GM18520 (cell line): ENCODE measurements at regions not wholly inside any gene's neighbourhood (a gene's known extent, or its start where the extent isn't known, plus 50 kb on each side); places are given as distances from the start of the nearest gene placed in this dataset.
"Not testable (repeated sequence)": the region's sequence is repeated elsewhere in the genome, so short reads cannot be mapped to it uniquely, and the experiment has no call there.

ENCODE experiments used
- ATAC-seq: cut with Tn5 transposase; IDR thresholded peaks from one replicate; pipeline ENCODE4 v1.9.1; 2021; ENCODE audit not compliant: unreplicated experiment

DNA sequence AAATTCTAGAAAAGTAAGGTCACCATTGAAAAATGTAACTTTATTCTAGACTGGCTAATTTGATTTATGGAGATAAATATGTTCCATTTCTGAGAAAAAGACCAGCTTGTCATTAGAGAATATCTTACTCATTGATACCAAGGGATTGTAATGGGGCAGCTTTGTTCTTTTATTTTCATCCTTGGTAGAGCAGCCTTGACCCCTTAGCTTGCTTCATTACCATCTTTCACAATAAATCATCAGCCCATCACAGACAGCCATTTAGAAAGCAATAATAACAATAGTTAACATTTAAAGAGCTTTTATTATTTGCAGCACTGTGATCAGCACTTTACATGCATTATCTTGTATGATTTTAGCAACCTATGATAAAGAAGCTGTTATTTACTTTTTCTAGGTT is 253.6 kb downstream of the C3orf38 start:
- no peak for ATAC-seq

DNA sequence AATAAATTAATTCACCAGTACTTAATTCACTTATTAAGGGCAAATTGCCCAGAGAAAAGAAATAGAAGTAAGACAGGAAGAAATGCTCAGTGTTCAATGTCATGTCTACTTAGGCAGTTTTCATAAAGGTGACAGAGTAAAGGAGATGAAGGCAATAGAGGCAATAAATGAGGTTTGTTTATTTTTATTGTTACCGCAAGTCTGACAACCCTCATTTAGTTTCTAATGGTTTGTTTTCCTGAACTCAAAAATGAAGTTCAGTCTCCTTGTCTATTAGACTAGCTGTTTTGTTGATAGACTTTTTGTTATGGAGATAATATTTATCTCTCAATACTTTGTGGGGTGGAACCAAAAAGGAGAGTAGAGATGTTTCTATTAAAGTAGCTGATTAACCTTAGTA is 258.3 kb downstream of the C3orf38 start:
- no peak for ATAC-seq

- ATAC-seq = no peak
These were observed 259.2 kb downstream of the C3orf38 start for GRCh38 chr3:88408935-88409334.

- no peak for ATAC-seq
These were observed 260.5 kb downstream of the C3orf38 start for GRCh38 chr3:88410259-88410658.

DNA sequence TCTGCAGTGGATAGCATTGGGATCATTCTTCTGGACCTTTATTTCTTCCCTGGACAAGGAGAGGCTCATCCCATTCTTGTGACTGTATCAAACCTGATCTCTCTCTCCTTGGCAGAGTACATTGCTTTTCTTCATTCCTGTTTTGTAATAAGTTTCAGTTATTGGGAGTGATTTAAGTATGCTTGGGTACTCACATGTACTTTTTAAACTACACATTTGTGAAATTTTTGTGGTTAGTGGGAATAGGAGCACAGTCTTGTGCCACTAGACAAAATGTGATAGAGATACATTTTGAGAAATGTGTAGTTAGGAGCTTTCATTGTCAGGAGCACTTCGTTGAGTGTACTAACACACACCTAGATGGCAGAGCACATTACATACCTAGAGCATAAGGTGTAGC is 262.6 kb downstream of the C3orf38 start:
- ATAC-seq = no peak

DNA sequence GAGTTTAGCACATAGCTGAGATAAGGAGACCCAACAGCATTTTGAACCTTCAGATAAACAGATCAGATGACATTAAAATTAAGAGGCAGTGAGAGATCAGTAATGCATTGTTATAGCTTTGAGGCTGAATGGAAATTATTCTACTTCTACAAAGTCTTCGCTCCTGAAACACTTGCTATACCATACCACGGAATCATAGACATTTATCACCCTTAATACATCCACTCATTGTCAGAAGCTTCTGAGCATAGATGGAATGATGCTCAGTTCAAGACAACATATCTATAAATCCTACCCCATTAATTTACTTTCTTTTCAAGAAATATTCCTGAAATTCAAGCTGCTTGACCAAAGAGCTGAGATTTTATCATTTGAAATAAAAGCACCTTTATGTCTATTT is 266.7 kb downstream of the C3orf38 start:
- ATAC-seq = no peak

- ATAC-seq = no peak
These were observed 268.5 kb downstream of the C3orf38 start for GRCh38 chr3:88418219-88418618.

DNA sequence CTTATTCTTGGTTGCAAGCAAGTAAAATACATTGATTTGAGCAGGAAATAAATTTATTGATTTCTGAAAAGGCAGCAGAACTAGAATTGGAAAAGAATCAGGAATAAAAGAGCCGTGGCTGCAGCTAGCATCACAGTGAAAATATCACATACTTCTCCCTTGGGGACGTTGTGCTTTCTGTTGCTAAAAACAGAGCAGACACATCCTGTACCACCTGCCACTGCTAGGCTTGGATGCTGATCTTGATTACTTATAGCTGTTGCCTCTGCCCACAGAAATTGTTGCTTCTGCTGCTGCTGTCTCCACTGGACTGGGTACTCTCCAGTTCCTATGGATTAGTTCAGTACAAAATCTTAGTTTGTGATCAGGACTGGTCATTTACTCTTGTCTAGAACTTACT is 283.8 kb downstream of the C3orf38 start:
- peak; percentile 99 for ATAC-seq

DNA sequence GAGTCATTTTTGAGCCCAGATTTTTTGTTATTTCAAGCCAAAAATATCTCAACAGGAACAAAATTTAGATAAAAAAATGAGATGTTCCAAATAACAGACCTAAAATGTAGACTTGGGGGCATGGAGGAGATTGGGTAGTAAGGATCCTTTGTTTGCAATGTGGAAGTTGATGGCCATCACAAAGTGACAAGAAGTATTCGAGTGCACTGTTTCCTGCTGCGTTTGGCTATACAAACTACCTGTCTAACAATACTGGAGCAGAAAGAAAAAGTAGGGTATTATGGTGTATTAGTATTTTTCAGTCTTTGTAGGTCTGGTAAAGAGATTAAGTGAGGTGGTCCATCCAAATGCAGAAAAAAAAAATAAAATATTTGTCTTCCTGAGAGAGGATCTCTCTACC is 284.2 kb downstream of the C3orf38 start:
- no peak for ATAC-seq

DNA sequence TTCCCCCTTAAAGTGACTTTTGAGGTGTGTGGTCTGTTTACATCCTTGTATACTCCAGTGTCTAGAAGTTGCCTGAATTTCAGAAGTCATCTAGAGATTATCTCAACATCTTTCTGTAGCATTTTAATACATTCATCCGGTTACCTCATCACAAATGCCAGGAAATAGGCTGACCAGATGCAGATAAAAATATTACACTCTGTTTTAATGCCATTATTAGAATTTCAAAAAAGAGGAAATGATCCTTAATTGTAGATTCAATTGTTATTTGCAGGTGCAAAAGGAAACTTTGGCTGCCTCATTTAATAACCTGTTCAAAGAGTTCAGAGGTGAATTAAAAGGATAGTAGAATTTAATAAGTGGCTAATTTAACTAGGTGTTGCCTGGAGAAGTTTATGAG is 290.9 kb downstream of the C3orf38 start:
- ATAC-seq = no peak

DNA sequence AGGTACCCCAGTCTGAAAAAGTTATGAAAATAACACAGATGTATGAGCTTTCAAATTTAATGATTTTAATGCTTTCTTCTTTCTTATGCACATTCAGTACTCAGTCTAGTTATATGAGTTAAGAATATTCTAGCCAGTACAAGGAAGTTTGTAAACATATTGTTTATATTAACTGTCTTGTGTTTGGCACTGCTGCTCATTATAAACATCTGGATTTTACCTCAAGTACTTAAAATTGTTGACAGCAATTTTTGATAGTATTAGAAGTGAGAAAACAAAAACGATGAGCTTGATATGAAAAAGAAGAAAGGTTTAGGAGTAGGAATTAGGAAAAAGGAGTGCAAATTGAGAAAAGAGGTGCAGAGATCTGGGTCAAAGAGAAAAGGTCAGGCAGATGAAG is 293.3 kb downstream of the C3orf38 start:
- ATAC-seq = no peak

DNA sequence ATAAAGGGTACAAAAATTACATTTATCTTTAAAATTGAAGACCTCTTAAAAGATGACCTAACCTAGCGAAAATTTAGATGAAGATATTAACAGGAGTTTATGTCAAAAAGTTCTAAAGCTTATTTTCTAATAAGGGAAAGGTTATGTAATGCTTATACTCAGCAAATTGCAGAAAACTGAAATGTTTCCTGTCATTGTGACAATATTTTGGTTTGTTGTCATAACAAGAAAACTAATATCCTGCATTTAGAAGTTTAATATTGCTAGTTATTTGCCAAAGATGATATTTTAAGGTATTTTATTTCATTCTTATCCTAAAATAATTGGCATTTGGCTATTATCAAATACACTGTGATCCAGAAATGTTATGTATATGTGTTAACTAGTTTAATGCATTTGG is 294.5 kb downstream of the C3orf38 start:
- no peak for ATAC-seq

- ATAC-seq = no peak
These were observed 302.5 kb downstream of the C3orf38 start for GRCh38 chr3:88452228-88452627.

GRCh38 chr3:88460369-88460768 is 310.6 kb downstream of the C3orf38 start:
- ATAC-seq = no peak

DNA sequence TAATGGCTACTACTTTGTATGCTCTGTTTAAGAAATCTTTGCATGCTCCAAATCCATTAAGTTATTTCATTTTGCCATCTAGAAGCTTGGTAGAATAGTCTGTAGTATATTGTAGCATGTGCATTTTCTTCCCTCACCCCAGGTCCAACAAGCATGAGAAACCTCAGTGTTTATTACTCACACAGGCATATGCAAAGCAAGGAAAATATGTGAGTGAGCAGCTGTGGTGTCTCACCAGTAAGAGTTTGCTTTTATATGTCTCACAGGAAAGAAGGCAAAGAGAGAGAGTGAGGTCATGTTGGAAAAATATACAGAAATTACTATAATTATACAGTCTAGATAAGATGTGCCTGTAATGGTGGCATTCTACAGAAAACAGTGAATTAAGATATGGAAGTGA is 312.5 kb downstream of the C3orf38 start:
- ATAC-seq = no peak

GRCh38 chr3:88467191-88467590 is 317.4 kb downstream of the C3orf38 start:
- ATAC-seq = no peak

DNA sequence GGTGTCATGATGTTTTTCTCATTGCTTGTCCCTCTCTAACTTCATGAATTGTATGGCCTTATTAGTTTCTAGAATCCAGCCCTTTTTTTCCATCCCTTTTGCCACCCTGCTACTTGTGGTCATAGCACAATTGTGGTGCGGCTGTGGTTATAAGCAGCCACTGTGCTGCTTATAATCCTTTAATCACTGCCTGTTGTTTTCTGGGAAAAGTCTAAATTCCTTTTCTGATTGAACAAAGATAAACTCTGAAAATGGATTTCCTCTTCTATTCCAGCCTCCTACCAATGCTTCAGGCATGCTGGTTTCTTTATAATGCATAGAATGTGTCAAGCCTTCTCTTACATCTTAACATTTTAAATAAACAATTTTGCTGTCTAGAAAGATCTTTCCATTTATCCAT is 319.5 kb downstream of the C3orf38 start:
- ATAC-seq = no peak

- ATAC-seq = no peak
These were observed 328.7 kb downstream of the C3orf38 start for GRCh38 chr3:88478460-88478859.

GRCh38 chr3:88480822-88481221 is 331.1 kb downstream of the C3orf38 start:
- no peak for ATAC-seq

- no peak for ATAC-seq
These were observed 335.2 kb downstream of the C3orf38 start for GRCh38 chr3:88485001-88485400.

DNA sequence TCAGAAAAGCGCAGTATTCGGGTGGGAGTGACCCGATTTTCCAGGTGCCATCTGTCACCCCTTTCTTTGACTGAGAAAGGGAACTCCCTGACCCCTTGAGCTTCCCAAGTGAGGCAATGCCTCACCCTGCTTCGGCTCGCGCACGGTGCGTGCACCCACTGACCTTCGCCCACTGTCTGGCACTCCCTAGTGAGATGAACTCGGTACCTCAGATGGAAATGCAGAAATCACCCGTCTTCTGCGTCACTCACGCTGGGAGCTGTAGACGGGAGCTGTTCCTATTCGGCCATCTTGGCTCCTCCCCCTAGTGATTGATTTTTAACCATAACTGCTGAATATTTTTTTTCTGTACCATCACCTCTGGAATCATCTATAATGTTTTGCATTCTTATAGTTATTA is 359.1 kb downstream of the C3orf38 start:
- ATAC-seq = not testable (repeated sequence)

DNA sequence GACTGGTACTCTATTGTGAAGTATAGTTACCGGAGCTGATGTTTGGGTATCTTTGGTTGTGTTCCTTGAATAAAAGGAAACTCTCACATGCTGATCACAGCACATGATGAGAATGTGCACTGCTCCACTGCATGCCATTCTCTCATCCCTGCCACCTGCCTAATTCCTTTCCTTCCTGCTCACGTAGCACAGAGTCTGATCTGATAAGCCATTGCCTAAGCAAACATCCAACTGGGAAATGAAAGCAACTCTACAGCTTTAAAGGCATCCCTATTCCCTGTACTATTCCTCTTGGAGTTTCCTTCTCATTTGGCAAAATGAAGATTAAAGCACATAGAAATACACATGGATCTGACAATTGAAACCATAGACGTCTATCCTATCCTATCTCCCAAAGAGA is 359.8 kb downstream of the C3orf38 start:
- no peak for ATAC-seq

DNA sequence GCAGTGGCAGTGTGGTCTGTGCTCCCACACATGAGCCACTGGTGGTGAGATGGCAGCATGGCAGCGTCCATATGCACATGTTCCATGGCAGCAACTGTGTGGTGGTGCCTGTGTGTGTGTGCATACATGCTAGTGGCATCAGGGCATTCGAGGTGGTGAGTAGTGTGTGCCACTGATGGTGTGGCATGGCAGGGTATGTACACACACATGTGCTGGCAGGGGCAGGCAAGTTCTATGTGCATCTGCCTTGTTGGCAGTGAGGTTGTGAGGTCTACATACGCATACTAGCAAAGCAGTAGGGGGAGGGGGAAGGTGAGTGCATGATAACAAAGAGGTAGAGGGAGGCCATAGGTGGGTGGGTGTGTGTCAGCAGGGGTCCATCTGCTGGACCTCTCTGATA is 378.7 kb downstream of the C3orf38 start:
- no peak for ATAC-seq

DNA sequence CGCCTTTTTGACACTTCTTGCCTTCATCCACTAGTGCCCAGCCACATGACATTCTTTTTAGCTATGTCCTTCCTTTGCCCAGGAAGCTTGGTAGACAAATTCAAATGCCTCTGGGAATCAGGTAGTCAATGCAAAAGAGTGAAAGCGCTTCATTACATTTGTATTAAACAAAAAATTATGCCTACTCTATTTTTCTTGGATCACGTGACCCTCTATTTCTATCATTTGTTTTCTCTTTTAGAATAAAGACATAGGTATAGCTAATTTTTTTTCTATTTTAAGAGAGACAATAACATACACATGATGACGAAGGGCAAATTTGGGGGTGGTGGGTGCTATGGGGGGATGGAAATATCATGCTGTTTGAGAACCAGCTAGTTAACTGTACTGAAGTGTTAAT is 384.8 kb downstream of the C3orf38 start:
- ATAC-seq = no peak
